GM19372 (cell line): ENCODE measurements at regions not wholly inside any gene's neighbourhood (a gene's known extent, or its start where the extent isn't known, plus 50 kb on each side); places are given as distances from the start of the nearest gene placed in this dataset.
"Not testable (repeated sequence)": the region's sequence is repeated elsewhere in the genome, so short reads cannot be mapped to it uniquely, and the experiment has no call there.

Experiments used
- ATAC-seq: cut with Tn5 transposase; IDR thresholded peaks from one replicate; pipeline ENCODE4 v1.9.1; 2021; ENCODE audit warnings: mild to moderate bottlenecking, low read depth, moderate library complexity; ENCODE audit not compliant: unreplicated experiment

DNA sequence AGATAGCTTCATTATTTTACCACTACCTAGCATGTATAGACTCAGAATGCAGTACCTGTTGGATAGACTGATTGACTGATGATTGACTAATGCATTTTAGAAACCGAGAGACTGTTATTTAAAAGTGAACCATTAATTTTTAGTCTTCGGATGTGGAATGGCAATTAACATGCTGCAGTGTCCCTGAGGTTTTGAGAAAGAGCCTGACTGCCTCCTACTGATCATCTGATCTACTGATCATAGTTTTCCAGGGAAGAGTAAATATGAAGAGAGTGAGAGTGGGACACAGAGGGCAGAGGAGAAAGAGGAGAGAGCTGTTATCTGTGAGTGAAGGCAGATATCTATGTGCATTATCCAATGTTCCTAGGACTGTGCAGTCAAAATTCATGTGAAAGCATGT lies 764.7 kb downstream of the TRIML1 start:
- ATAC-seq: no peak

DNA sequence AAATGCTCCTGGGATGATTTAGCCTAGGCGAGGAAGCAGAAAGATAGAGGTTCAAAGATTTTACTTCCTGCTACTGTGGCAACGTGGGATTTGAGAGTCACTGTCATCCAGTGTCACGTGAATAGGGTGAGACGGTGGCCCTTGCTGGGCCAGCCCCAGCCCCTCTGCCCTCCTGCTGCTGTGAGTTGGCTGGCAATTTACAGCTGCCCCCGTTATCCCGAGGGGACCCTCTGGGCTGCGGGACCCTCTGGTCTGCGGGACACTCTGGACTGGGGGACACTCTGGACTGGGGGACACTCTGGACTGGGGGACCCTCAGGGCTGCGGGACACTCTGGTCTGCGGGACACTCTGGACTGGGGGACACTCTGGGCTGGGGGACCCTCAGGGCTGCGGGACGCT lies 765.4 kb downstream of the TRIML1 start:
- ATAC-seq: no peak

DNA sequence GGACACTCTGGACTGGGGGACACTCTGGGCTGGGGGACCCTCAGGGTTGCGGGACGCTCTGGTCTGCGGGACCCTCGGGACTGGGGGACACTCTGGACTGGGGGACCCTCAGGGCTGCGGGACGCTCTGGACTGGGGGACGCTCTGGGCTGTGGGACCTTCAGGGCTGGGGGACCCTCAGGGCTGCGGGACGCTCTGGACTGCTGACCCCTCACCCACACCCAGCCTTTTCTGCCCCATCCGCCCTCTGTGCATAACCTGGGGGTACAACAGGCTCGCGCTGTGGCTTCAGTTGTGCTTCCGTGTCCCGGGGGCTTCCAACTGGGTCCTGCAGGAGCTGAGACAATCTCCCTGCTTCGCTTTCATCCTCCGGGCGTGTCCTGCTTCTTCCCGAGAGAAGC lies 766.0 kb downstream of the TRIML1 start:
- no peak for ATAC-seq

DNA sequence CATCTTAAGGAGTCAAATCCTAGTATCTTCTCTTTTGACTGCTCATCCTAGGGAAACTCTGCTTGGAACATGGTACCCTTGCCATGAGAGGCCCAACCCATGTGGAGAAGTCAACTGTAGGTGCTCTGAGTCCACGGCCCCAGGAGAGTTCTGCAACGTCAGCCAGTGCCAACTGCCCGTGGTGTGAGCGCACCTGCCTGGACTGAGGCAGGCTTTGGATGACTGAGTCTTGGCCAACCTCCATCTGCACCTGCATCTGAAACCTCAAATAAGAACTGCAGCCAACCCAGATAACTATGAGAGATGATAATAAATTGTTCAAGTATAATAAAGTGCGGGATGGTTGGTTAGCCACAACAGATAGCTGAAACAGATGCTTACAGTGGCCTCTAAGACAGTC lies 772.0 kb downstream of the TRIML1 start:
- no peak for ATAC-seq

DNA sequence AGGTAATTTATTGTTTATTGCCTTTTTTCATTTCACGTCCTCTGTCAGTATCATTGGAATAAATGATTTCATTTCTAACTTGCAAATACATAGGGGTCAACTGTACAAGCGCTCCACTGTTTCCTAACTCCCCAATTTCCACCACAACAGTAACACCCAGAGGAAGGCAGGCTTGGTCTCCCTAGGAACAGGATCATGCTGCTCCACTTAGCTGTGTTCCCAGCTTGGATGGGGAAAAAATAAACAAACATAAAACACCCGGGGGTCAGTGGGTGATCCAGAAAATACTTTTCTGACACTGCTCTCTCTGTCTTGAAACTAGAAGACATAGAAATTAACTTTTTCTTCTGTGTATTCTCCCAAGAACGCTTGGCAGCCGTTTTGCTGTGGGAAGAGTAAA lies 772.5 kb downstream of the TRIML1 start:
- no peak for ATAC-seq

DNA sequence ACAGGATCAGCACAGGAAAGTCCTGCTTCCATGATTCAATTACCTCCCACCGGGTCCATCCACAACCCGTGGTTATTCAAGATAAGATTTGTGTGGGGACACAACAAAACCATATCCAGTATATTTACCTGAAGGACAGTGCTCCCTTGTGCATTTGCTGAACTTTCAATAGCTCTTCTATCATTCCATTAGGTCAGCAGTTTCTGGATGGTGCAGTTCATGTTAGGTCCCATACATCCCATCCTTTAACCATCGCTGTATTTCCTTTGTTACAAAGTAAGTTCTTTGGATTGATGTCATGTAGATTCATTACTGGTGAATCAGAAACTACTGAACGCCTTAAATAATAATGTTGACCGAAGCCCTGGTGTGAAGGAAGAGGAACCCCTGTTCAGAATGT lies 775.9 kb downstream of the TRIML1 start:
- no peak for ATAC-seq

DNA sequence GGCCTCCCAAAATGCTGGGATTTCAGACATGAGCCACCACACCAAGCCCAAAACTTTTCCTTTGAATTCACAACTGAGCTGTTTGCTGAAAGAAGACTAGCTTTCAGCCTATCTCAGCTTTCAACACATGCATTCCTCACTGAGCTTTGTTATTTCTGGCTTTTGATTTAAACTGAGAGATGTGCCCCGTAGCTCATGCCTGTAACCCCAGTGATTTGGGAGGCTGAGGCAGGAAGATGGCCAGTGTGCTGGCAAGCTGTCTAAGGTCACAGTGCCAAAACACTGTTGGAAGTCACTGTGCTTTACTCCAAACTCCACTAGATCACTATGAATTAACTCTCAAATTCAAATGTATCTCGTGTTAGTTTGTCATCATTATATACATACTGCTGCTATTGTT lies 779.5 kb downstream of the TRIML1 start:
- ATAC-seq: no peak

DNA sequence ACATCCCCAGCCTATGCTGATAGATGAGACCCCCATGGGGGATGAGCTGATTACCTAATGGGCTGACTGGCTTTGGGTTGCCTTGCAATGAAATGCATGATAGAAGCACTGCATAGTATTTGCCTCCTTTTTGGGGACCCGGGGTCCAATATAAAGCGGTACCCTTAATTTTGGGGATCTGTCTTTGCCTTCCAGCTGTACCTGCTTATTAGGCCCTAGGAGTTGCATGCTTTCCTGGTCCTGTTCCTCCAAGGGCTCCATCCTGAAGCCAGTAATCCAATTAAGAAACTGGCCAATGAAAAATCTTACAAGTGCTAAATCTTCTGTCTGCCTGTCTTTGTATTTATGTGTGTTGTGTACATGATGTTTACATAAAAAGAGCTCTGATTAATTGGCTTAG lies 791.6 kb downstream of the TRIML1 start:
- no peak for ATAC-seq

DNA sequence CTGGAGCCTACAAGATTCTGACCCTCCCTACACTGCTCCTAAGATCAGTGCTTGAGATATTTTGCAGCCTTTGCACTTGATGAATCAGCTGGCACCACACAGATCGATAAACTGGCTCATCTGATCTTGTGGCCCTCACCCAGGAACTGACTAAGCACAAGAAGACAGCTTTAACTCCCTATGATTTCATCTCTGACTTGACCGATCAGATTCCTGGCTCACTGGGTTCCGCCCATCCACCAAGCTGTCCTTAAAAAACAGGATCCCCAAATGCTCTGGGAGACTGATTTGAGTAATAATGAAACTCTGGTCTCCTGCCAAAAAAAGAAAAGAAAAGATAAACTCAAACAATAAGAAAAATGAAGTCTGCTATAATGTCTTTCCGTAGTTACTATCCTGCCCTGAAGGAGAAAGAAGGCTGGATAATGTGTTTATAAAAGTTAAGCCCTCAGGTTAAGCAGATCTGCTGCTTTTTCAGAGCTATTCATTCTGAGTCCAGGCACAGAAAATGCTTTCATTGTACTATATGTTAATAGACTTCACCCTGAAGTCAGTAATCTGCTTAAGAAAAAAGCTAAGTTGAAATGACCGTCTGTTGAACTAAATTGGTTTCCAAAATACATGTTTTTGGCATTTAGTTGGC lies 795.2 kb downstream of the TRIML1 start:
- ATAC-seq: no peak

DNA sequence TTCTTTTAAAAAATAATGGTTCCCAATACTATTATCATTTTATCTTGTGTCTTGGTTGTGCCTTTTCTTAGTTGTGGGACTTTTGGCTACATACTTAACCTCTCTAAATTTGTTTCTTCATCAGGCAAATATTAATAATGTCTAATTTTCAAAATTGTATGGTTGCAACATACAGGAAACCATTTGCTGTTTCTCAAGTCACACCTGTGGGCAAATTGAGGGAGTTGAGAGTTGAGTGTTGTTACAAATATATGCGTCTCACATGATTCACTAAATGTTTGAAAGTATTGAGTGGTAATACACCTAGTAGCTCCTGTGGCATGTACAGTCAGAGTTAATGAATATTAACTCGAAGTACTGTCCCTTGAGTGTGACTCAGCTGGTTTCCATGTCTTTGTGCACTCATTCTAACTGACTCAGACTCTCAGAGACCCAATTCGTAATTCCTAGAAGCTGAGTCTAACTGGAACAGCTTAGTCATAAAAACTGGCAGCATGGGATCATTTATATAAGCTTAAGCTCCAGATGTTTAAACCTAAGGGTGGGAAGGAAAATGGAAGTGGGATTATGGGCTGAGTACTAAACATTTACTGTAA lies 802.4 kb downstream of the TRIML1 start:
- ATAC-seq: no peak

DNA sequence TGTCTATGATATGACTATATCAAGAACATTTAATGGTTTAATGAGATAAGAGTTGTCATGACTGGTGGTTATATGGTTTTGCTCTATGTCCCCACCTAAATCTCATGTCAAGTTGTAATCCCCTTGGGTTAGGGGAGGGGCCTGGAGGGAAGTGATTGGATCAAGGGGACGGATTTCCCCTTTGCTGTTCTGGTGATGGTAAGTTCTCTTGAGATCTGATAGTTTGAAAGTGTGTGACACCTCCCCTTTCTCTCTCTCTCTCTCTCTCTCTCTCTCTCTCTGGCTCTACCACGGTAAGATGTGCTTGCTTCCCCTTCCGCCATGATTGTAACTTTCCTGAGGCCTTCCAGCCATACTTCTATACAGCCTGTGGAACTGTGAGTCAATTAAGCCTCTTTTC lies 803.4 kb downstream of the TRIML1 start:
- no peak for ATAC-seq

DNA sequence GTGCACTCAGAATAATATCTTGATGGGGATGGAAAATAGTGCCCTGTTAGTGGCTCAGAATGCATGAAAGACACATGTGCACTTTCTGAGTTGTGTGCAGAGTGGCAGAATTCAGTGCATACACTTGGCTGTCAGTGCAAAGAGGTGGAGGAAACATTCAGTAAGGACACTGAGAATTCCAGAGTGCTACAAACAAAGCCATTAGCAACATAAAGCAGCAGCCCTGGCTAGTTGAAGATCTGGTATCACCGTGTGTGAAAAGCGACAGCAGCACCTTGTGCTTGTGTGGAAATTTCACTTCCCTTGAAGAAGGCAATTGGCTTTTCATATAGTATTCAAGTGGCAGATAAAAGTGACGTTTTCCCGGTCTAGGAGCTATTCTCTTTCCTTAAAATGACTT lies 810.4 kb downstream of the TRIML1 start:
- ATAC-seq: no peak

DNA sequence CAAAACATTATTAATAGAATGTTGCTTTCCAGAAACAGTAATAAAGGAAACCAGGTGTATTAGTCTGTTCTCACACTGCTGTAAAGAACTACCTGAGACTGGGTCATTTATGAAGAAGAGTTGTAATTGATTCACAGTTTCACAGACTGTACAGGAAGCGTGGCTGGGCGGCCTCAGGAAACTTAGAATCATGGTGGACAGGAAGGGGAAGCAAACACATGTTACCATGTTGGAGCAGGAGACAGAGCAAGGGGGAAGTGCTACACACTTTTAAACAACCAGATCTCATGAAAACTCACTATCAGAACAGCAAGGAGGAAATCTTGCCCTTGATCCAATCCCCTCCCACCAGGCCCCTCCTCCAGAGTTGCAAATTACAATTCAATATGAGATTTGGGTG lies 815.8 kb downstream of the TRIML1 start:
- ATAC-seq: no peak

DNA sequence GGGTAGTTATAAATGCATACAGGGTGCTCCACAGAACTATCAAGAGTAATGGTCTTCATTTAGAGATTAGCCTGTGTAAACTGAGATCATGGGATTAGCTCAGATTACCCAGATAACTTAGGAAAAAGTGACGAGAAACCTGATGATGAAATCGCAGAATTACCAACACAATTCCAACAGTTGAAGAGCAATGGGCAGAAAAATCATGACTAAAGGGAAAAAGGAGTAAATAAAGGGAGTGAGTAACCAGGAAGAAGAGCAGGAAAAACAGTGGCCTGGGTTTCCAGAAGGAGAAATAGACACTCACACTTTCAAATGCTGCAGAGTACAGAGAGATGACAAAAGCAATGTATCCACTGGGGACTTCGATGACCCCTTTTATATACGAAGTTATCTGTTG lies 817.3 kb downstream of the TRIML1 start:
- no peak for ATAC-seq

DNA sequence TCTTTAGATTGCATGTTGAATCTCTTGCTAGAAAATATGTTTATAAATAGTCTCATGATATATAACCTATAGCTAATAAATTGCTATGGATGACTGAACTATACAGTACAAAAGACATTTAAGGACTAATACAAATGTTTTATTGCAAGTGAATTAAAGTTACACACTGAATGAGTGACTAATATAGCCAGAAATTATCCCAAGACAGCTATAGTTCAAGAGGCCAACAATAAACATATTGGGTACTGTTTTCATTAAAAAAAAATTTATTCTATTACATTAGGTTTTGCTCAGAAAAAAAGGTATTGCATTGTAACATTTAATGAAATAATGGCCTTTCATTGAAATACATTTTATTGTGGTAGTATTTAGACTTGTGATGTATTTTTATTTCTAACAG lies 819.1 kb downstream of the TRIML1 start:
- ATAC-seq: no peak

DNA sequence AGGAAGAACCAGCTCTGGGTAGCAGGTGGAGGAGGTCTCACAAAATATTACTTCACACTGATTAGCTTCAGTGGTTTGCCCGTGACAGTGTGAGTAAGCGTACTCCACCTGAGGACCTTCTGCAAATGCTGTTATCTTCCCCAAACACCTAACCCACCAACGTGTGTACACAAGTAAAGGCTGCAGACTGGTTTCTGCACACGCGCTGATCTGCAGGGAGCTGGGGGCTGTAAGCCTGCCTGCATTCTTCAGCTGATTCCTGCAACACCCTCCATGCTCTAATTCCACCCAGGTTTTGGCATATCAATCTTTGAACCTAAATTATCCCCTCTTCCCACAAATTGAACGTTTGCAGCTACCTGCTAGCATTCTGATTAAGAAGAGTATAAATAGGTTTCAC lies 820.2 kb downstream of the TRIML1 start:
- ATAC-seq: no peak

DNA sequence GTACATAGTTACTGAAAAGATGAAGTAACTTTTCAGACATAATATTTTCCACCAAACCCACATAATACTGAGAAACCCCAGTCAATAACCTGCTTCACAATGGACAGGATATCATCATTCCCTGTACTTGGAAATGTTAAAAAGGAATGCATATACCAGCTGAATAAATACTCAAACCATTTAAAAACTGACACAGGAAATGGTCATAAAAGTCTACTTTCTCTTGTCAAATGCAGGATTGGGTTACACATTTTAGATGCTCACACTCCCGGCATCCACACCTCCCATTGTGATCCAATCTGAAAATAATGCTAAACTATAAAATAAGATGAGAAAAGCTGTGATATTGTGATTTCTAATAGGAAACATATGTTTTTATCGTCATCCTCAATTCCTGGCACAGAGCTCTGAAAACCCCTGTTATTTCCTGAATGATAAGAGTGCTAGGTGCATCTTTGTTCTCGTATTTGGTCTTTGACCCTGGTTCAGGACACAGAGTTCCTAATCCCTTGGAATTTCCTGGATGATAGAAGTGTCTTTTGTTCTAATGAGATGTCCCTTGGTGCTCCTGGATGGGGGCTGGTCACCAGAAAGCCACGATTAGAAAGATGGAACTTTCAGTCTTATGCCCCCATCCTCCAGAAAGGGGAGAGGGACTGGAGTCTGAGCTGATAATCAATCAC lies 821.3 kb downstream of the TRIML1 start:
- no peak for ATAC-seq

DNA sequence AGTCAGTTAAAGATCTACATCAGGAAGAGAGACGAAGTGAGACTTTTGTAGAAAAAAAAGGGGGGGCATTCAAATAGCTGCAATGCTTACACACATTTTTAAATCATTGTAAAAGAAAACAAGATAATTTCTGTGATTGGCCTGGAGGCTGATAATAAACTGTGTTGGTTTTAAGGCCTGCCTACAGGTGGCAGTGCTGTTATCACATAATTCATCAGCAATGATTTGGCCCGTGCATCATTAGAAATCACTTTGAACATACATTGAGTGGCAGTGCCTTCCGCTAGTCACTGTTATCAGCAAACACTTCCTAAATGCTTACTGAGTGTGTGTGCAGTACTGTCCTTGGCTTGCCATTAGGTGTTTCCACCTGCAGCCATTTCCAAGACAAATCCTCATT lies 831.9 kb downstream of the TRIML1 start:
- ATAC-seq: no peak

DNA sequence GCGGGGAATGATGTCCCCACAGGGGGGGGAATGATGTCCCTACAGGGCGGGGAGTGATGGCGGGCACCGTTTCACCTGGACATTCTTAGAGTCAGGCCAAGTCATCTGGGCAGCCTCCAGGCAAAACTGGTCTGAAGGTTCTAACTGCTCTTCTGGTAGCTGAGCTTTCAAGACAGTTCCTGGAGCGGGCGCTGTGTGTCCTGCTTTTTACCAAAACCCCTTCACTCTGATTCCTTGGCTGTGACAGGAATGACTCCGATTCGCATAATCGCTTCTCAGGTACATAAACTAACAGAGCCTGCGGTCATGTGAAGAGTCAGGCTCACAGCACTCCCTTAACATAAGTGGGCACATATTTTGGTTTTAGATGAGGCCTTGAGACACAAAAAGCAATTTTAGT lies 836.0 kb downstream of the TRIML1 start:
- no peak for ATAC-seq

DNA sequence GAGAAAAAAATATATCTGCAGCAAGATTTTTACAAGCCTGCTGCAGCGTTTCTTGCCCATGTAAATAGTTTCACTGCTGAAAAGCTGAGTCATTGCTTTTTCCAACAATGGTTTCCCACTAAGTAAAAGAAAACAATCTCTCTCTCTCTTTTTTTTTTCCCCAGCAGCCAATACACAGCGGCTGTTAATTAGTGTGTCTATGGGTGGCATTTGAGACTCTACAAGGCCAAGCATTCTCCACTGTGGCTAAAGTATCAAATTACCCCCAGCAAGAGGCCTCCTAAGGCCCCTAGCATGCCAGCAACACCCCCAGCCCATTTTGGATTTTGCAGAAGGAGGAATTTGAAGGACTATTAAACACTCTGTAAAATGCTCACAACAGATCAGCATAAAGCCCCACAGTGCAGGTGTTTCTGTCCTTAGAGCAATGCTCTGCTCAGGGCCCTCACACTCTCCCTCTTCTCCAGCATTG lies 837.4 kb downstream of the TRIML1 start:
- no peak for ATAC-seq

DNA sequence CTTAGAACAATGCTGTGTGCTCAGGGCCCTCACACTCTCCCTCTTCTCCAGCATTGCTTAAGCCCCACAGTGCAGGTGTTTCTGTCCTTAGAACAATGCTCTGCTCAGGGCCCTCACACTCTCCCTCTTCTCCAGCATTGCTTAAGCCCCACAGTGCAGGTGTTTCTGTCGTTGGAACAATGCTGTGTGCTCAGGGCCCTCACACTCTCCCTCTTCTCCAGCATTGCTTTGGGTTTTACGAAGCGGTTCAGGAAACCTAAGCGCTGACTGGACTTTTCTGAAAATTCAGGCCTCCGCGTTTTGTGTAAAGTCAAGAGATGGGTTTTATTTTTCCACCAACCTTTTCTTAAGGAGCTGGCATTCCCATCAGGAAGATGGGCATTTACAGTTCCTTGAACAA lies 838.0 kb downstream of the TRIML1 start:
- not testable (repeated sequence) for ATAC-seq

DNA sequence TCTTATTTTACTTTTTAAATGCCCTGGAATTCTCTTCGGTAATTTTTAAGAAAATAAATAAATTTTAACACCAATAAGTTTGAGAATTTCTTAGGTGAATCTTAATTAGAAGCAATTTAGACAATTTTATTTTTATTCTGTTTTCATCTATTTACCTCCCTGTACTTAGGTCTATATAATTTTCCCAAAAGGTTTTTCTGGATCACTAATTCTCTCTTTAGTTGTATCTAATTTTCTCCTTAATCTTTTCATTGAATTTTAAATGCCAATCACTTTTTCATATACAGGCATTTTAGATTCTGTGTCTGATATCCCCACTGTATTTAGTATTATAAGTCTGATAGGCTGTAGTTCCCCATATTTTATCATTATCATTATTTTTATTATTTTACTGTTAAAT lies 845.3 kb downstream of the TRIML1 start:
- no peak for ATAC-seq
